ENCODE measurements at regions not wholly inside any gene's neighbourhood (a gene's known extent, or its start where the extent isn't known, plus 50 kb on each side); places are given as distances from the start of the nearest gene placed in this dataset.

GRCh38 chr11:48683226-48683720 is 194.7 kb downstream of the OR4A47 start:
- CTCF ChIA-PET: no interaction called here
- in situ Hi-C loops (cut with MboI; ENCODE audit: low sequenced_read_pairs): no loop called here

More at GRCh38 chr11:48683226-48683720, 194.7 kb downstream of the OR4A47 start:
- H3K9ac ChIP-seq (ENCODE audit: low read depth, low read length): no peak overlapping the region
- DNase-seq: no peak
- no CpG with 5 or more reads among the region's 5 CpGs for WGBS, 2 experiments (ENCODE audit: extremely low coverage in 2 of 2, insufficient read length in 1 of 2)
- no peak overlapping the region for H4K8ac ChIP-seq (ENCODE audit: low read depth in 2 of 2, low read length in 2 of 2)
- dilution Hi-C loops (cut with HindIII; ENCODE audit: low sequenced_read_pairs, unreplicated experiment) (no loop called here), intact Hi-C loops (cut with micrococcal nuclease) (no loop called here)
- no peak overlapping the region for H3K18ac ChIP-seq (ENCODE audit: low read depth, low read length)
- H2BK5ac ChIP-seq (ENCODE audit: low read depth, low read length, poor library complexity, severe bottlenecking): no peak overlapping the region
- H3K4me1 ChIP-seq (ENCODE audit: control insufficient read depth, insufficient read depth, low read length): no peaks in the 10 kb centered on the region
- no peak overlapping the region for H2BK15ac ChIP-seq (ENCODE audit: low read depth, low read length)
- no peak overlapping the region for H2AK5ac ChIP-seq (ENCODE audit: low read depth, low read length)
- no peak overlapping the region for H4K5ac ChIP-seq (ENCODE audit: low read depth, low read length)
- no TSS peak for BruUV-seq (replicated peaks)
- H3K27ac ChIP-seq (ENCODE audit: insufficient read depth, low read length): no peak overlapping the region
- no peak overlapping the region for H3K14ac ChIP-seq (replicated peaks; ENCODE audit: low read depth, low read length)
- no peak overlapping the region for H2BK120ac ChIP-seq (ENCODE audit: low read depth, low read length)
- no peak overlapping the region for H3K4me3 ChIP-seq (ENCODE audit: insufficient read depth, low read depth, low read length)
- H3K9me3 ChIP-seq (ENCODE audit: control insufficient read depth, insufficient read depth, low read length): 0 out of 2 replicates have a peak, but pooled peaks cover 3% of the 10 kb centered on the region
- no peak overlapping the region for H2BK20ac ChIP-seq (ENCODE audit: low read depth, low read length)
- no peak overlapping the region for H3K4me2 ChIP-seq (ENCODE audit: low read depth, low read length)
- H3K4ac ChIP-seq (ENCODE audit: low read depth, low read length): no peak overlapping the region
- no peak overlapping the region for H3K23ac ChIP-seq (ENCODE audit: low read depth, low read length)
- H4K20me1 ChIP-seq (ENCODE audit: insufficient read depth, low read length): no peaks in the 10 kb centered on the region
- POLR2A ChIA-PET (ENCODE audit: unreplicated experiment): no interaction called here
- no peak for ATAC-seq (ENCODE audit: low read depth)
- H3K56ac ChIP-seq (ENCODE audit: extremely low read depth, insufficient read depth, low read length): no peak overlapping the region
- no peak overlapping the region for H2AK9ac ChIP-seq (replicated peaks; ENCODE audit: low read depth, low read length, poor library complexity)
- no peak overlapping the region for H4K91ac ChIP-seq (ENCODE audit: insufficient read depth, low read depth, low read length)
- H3K9me1 ChIP-seq (ENCODE audit: insufficient read depth, low read length): no peaks in the 10 kb centered on the region
- no peaks in the 10 kb centered on the region for H3K36me3 ChIP-seq (ENCODE audit: control insufficient read depth, insufficient read depth, low read length)
- no peaks in the 10 kb centered on the region for H3K79me1 ChIP-seq (ENCODE audit: low read depth in 1 of 2, low read length in 2 of 2)
- H2AFZ ChIP-seq (replicated peaks; ENCODE audit: low read length, poor library complexity): no peak overlapping the region
- H3K27me3 ChIP-seq (ENCODE audit: control insufficient read depth, insufficient read depth, low read length): no peaks in the 10 kb centered on the region
- no peak for TF ChIP-seq POLR2A (IDR thresholded peaks at IDR 0.05; ENCODE audit: low read depth, low read length)
- no peak for TF ChIP-seq ELK1 (IDR thresholded peaks at IDR 0.05; ENCODE audit: borderline replicate concordance, low read depth, low read length)
- no peak for TF ChIP-seq NFE2L2 (IDR thresholded peaks at IDR 0.05; ENCODE audit: low read depth, low read length)
- TF ChIP-seq RAD21 (IDR thresholded peaks at IDR 0.05; ENCODE audit: low read length): no peak
- no peak for TF ChIP-seq CTCF (conservative IDR thresholded peaks at IDR 0.05; ENCODE audit: low read depth, low read length)
- no peak for TF ChIP-seq RFX5 (IDR thresholded peaks at IDR 0.05; ENCODE audit: low read depth, low read length)
- no peak for TF ChIP-seq RCOR1 (IDR thresholded peaks at IDR 0.05; ENCODE audit: insufficient replicate concordance, low read length)
